GM12865 (cell line): ENCODE measurements at regions not wholly inside any gene's neighbourhood (a gene's known extent, or its start where the extent isn't known, plus 50 kb on each side); places are given as distances from the start of the nearest gene placed in this dataset.
A peak's percentile ranks its signal among the peaks of the same experiment; 100 is the strongest.

Source experiments
- DNase-seq: peaks from one replicate; pipeline ENCODE4 v3.0.0; 2010; ENCODE audit warnings: low read depth
- H3K4me3 ChIP-seq: 2 replicates; pipeline ENCODE4 v1.5.1; 2011; ENCODE audit warnings: mild to moderate bottlenecking, low read depth, low read length, control low read depth
- CTCF ChIP-seq: IDR thresholded peaks from 2 replicates; pipeline ENCODE4 v1.5.1; 2011; ENCODE audit warnings: low read length, control low read depth, low read depth, inconsistent platforms; ENCODE audit not compliant: insufficient read depth; ENCODE audit errors: missing control alignments

GRCh38 chr11:92882828-92883611, 86.4 kb upstream of the MTNR1B start:
- no peak for DNase-seq
- H3K4me3 ChIP-seq: no peak overlapping the region
- no peak for TF ChIP-seq CTCF

GRCh38 chr11:92885600-92885999, 83.9 kb upstream of the MTNR1B start:
- no peak for TF ChIP-seq CTCF
- DNase-seq: no peak
- no peak overlapping the region for H3K4me3 ChIP-seq

GRCh38 chr11:92886243-92886905, 83.1 kb upstream of the MTNR1B start:
- H3K4me3 ChIP-seq: no peak overlapping the region
- peak; percentile 61 for DNase-seq
- peak; percentile 54 for TF ChIP-seq CTCF

- no peak overlapping the region for H3K4me3 ChIP-seq
- no peak for TF ChIP-seq CTCF
- no peak for DNase-seq
These were observed 80.8 kb upstream of the MTNR1B start for GRCh38 chr11:92888696-92889095.

GRCh38 chr11:92890846-92891245, 78.6 kb upstream of the MTNR1B start:
- H3K4me3 ChIP-seq: no peak overlapping the region
- no peak for DNase-seq
- TF ChIP-seq CTCF: no peak

- no peak for TF ChIP-seq CTCF
- no peak for DNase-seq
- no peak overlapping the region for H3K4me3 ChIP-seq
These were observed 76.4 kb upstream of the MTNR1B start for GRCh38 chr11:92892802-92893684.
